ELF-1 (cell line): ENCODE measurements at regions not wholly inside any gene's neighbourhood (a gene's known extent, or its start where the extent isn't known, plus 50 kb on each side); places are given as distances from the start of the nearest gene placed in this dataset.
"Not testable (repeated sequence)": the region's sequence is repeated elsewhere in the genome, so short reads cannot be mapped to it uniquely, and the experiment has no call there.

Source experiments
- DNase-seq: peaks from one replicate; pipeline ENCODE4 v3.0.0-alpha.2; 2016; ENCODE audit warnings: low read depth, low spot score

GRCh38 chr10:29204070-29204800 is 84.6 kb upstream of the LYZL1 start:
- DNase-seq, result peak; percentile 85

- DNase-seq, result no peak
Observed at GRCh38 chr10:29205787-29206186, 83.1 kb upstream of the LYZL1 start.

GRCh38 chr10:29208845-29209244 is 80.0 kb upstream of the LYZL1 start:
- no peak for DNase-seq

GRCh38 chr10:29209830-29210229 is 79.0 kb upstream of the LYZL1 start:
- DNase-seq, result no peak

GRCh38 chr10:29210266-29210868 is 78.5 kb upstream of the LYZL1 start:
- DNase-seq, result no peak

- no peak for DNase-seq
Observed at GRCh38 chr10:29212597-29212996, 76.3 kb upstream of the LYZL1 start.

GRCh38 chr10:29214551-29214950 is 74.3 kb upstream of the LYZL1 start:
- no peak for DNase-seq

GRCh38 chr10:29217292-29217738 is 71.6 kb upstream of the LYZL1 start:
- no peak for DNase-seq

GRCh38 chr10:29223326-29223725 is 65.5 kb upstream of the LYZL1 start:
- no peak for DNase-seq

GRCh38 chr10:29224631-29225030 is 64.2 kb upstream of the LYZL1 start:
- no peak for DNase-seq

GRCh38 chr10:29227201-29227600 is 61.7 kb upstream of the LYZL1 start:
- no peak for DNase-seq

GRCh38 chr10:29228562-29228961 is 60.3 kb upstream of the LYZL1 start:
- no peak for DNase-seq

GRCh38 chr10:29229258-29229705 is 59.6 kb upstream of the LYZL1 start:
- DNase-seq, result peak; percentile 35

GRCh38 chr10:29236910-29237309 is 52.0 kb upstream of the LYZL1 start:
- DNase-seq, result not testable (repeated sequence)

- peak; percentile 76 for DNase-seq
Observed at GRCh38 chr10:29237786-29238185, 51.1 kb upstream of the LYZL1 start.

GRCh38 chr10:29238523-29239135 is 50.2 kb upstream of the LYZL1 start:
- DNase-seq, result no peak
